HUES6 (cell line): ENCODE measurements at regions not wholly inside any gene's neighbourhood (a gene's known extent, or its start where the extent isn't known, plus 50 kb on each side); places are given as distances from the start of the nearest gene placed in this dataset.

Source experiments
- H3K27ac ChIP-seq: 2 replicates; pipeline ENCODE4 v1.7.0; 2013; ENCODE audit warnings: low read depth, mild to moderate bottlenecking, low read length, inconsistent platforms
- H3K27me3 ChIP-seq: 2 replicates; pipeline ENCODE4 v1.6.1; 2013; ENCODE audit warnings: low read length; ENCODE audit not compliant: control insufficient read depth, insufficient read depth
- H3K36me3 ChIP-seq: 2 replicates; pipeline ENCODE4 v1.6.1; 2013; ENCODE audit warnings: low read length; ENCODE audit not compliant: control insufficient read depth, insufficient read depth
- H3K4me1 ChIP-seq: 2 replicates; pipeline ENCODE4 v1.6.1; 2013; ENCODE audit warnings: low read length; ENCODE audit not compliant: control insufficient read depth, insufficient read depth
- H3K4me3 ChIP-seq: 2 replicates; pipeline ENCODE4 v1.5.1; 2013; ENCODE audit warnings: low read depth, low read length
- H3K9ac ChIP-seq: one replicate; pipeline ENCODE4 v1.6.1; 2013; ENCODE audit warnings: mild to moderate bottlenecking, low read length
- H3K9me3 ChIP-seq: 2 replicates; pipeline ENCODE4 v1.6.1; 2013; ENCODE audit warnings: low read depth, low read length; ENCODE audit not compliant: control insufficient read depth, insufficient read depth

DNA sequence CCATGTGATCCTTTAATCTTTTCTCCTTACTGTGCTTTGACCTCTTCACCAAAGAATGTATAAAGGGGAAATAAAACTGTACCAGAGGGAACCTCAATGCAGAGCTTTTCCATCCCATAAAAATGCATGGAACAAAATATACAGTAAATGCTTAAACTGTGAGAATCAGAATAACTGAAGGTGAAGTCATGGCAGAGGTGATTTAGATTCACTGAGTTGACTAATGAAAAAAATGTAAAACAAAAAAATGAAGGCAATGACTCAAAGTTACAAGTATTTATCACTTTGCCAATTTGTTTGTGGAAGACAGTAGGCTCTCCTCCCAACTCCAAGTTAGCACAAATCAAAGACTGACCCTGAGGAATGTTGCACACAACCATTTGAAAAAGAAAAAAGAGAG is 1331.6 kb upstream of the SORCS1 start:
- H3K9me3 ChIP-seq = no peaks in the 10 kb centered on the region; the same call in 1 of the 2 replicates
- H3K4me3 ChIP-seq = no peak overlapping the region

DNA sequence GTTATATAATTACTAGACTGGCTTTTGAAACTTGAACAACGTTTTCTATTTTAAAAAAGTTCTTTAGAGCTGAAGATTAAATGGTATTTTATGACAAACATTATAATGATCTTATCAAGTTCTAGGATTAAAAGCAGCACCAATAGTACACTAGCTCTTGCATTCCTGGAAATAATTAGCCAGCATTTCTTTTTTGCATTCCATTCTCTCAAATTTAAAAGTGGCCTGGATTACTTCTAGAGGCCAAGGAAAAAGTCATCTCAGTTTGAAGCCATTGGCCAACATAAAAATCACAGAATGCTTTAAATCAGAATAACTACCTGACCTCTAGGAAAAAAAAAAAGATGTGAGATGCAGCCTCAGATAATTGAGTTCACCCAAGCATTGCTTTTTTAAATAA is 1326.4 kb upstream of the SORCS1 start:
- no peak overlapping the region for H3K27ac ChIP-seq
- H3K36me3 ChIP-seq = no peaks in the 10 kb centered on the region
- no peaks in the 10 kb centered on the region for H3K4me1 ChIP-seq
- H3K9me3 ChIP-seq = no peaks in the 10 kb centered on the region
- H3K9ac ChIP-seq = no peak overlapping the region
- H3K4me3 ChIP-seq = no peak overlapping the region
- no peaks in the 10 kb centered on the region for H3K27me3 ChIP-seq

More for the DNA sequence above, 1331.6 kb upstream of the SORCS1 start:
- Histone ChIP-seq H3K27me3 (no peaks in the 10 kb centered on the region), H3K9ac (no peak overlapping the region), H3K4me1 (no peaks in the 10 kb centered on the region), H3K36me3 (no peaks in the 10 kb centered on the region), H3K27ac (no peak overlapping the region)

DNA sequence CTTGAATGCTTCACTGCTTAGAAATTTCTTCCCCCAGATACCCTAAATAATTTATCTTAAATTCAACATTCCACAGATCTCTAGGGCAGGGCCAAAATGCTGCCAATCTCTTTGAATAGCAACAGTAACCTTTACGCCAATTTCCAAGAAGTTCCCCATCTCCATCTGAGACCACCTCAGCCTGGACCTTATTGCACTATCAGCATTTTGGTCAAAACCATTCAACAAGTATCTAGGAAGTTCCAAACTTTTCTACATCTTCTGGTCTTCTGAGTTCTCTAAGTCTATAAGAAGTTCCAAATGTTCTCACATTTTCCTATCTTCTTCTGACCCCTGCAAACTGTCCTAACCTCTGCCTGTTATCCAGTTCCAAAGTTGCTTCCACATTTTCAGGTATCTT is 1306.9 kb upstream of the SORCS1 start:
- H3K27me3 ChIP-seq = peaks cover 24% of the 10 kb centered on the region
- no peaks in the 10 kb centered on the region for H3K36me3 ChIP-seq
- no peak overlapping the region for H3K9ac ChIP-seq
- H3K4me1 ChIP-seq = no peaks in the 10 kb centered on the region
- no peak overlapping the region for H3K27ac ChIP-seq
- no peak overlapping the region for H3K4me3 ChIP-seq
- H3K9me3 ChIP-seq = peaks cover 15% of the 10 kb centered on the region

DNA sequence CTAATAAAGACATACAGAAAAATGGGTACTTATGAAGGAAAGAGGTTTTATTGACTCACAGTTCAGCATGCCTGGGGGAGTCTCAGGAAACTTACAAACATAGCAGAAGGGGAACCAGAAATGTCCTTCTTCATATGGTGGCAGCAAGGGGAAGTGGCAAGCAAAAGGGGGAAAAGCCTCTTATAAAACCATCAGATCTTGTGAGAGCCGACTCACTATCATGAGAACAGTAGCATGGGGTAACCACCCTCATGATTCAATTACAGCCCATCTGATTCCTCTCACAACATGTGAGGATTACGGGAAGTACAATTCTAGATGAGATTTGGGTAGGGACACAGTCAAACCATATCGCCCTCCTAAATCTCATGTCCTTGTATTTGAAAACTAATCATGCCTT is 1305.4 kb upstream of the SORCS1 start:
- H3K36me3 ChIP-seq = no peaks in the 10 kb centered on the region

DNA sequence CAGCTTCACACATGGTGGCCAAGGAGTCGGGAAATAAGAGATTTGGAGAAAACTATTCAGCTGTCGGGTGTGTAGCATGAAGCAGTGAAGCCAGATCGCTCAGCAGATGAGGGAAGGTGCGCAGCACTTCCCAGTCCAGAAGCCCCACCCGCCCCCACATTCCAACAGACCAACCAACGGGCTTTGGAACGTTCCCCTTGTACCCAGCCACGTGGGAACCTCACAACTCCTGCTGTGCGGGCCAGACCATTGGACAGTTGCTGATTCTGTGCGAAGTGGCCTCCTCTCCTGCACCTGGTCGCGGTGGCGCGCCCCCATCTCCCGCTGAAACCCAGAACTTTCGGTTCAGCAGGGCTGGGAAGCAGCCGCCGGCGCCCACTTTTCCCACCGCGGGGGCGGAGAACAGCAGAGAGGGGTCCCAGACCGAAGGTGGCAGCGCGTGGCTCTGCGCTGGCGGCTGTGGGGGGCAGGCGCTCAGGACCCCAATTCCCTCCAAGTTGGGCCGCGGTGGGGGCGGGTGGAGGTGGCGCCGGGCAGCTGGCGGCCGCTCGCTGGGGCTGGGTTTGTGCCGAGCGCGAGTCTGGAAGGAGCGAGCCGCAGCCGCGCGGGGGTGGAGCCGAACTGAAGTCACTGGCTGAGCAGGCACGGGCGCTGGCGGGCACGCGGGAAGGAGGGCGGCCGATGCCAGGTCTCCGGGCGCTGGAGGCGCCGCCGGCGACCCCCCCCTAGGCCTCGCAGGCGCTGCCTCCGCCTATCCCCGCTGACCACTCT is 1301.5 kb upstream of the SORCS1 start:
- H3K27me3 ChIP-seq = peaks cover 49% of the 10 kb centered on the region
- H3K9ac ChIP-seq = peak overlapping the region; percentile 51
- H3K4me3 ChIP-seq = peak overlapping the region; percentile 76
- no peak overlapping the region for H3K27ac ChIP-seq
- H3K36me3 ChIP-seq = no peaks in the 10 kb centered on the region
- H3K9me3 ChIP-seq = peaks cover 9% of the 10 kb centered on the region
- H3K4me1 ChIP-seq = no peaks in the 10 kb centered on the region

More for the DNA sequence above, 1305.4 kb upstream of the SORCS1 start:
- Histone ChIP-seq H3K27ac (no peak overlapping the region), H3K4me1 (no peaks in the 10 kb centered on the region), H3K4me3 (no peak overlapping the region), H3K9ac (no peak overlapping the region), H3K9me3 (peaks cover 15% of the 10 kb centered on the region), H3K27me3 (peaks cover 35% of the 10 kb centered on the region)

DNA sequence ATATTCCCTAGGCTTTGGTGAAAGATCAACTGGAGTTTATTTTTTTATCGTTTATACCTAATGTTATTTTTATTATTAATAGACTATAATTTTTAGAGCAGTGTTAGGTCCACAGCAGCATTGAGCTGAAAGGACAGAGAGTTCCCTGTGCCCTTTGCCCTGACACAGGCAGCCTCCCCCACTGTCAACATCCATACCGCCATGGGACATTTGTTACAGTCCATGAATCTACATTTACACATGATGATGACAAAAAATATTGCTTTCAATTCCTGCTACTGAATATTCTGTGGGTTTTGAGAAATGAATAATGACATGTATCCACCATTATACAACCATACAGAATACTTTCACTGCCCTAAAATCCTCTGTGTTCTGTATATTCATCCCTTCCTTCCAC is 1297.5 kb upstream of the SORCS1 start:
- Histone ChIP-seq H3K9me3 (no peaks in the 10 kb centered on the region), H3K9ac (no peak overlapping the region), H3K4me1 (no peaks in the 10 kb centered on the region), H3K4me3 (no peak overlapping the region), H3K27ac (no peak overlapping the region), H3K36me3 (no peaks in the 10 kb centered on the region), H3K27me3 (peaks cover 35% of the 10 kb centered on the region)

DNA sequence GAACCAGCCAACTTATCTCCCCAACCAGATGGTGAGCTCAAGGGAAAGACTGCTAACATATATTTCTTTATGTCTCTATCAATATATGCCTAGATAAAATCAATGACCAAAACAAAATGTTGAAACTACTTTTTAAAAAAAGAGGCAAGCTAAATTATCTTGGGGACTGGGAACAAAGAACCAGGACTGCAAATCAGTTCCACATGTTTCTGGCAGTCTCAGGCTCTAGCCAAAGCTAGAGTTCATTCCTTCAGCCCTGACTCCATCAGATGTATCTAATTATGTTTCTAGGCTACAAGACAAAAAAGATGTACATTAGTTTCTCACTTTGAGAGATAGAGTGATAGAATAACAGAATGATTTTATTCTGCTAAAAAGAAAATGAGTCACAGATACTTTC is 1290.3 kb upstream of the SORCS1 start:
- no peak overlapping the region for H3K4me3 ChIP-seq
- no peak overlapping the region for H3K27ac ChIP-seq
- no peak overlapping the region for H3K9ac ChIP-seq

DNA sequence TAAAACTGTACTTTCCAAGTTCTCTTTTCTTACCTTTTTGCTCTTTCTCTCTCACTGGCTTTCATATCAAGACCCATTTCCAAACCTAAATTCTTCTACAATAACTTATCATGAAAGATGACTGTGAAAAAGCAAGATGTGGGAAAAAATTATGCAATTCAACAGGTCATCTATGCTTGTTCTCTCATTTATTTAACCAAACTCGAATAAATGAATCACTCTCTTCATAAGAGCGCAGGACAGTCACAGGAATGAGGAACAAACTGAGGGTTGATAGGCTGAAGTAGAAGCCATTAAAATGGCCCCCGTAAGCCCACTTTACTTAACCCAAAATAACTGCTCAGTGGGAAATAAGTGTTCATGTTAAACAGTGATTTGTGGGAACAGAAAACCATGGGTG is 1289.7 kb upstream of the SORCS1 start:
- no peak overlapping the region for H3K4me3 ChIP-seq
- no peak overlapping the region for H3K9ac ChIP-seq
- no peaks in the 10 kb centered on the region for H3K4me1 ChIP-seq
- H3K9me3 ChIP-seq = no peaks in the 10 kb centered on the region
- H3K36me3 ChIP-seq = no peaks in the 10 kb centered on the region
- H3K27me3 ChIP-seq = no peaks in the 10 kb centered on the region
- H3K27ac ChIP-seq = no peak overlapping the region

More for the DNA sequence above, 1290.3 kb upstream of the SORCS1 start:
- H3K36me3 ChIP-seq = no peaks in the 10 kb centered on the region
- H3K9me3 ChIP-seq = no peaks in the 10 kb centered on the region
- no peaks in the 10 kb centered on the region for H3K4me1 ChIP-seq
- H3K27me3 ChIP-seq = no peaks in the 10 kb centered on the region

DNA sequence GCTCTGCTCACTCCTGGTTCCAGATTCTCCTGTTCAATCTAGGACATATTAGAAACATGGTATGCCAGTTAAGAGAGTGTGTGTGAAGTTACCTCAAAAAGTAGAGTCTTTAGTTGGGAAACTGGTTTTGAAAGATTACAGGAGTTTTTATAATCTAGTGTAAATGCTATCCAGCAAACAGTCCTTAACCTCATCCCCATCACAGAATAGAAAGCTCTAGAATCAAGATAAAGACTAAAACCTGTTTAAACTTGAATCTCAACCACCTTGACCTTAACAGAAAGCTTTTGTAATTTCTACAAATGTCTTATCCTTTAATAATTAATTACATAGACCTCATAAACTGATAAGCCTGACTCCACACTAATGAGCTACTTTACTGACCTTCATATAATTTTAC is 1288.7 kb upstream of the SORCS1 start:
- Histone ChIP-seq H3K9me3 (no peaks in the 10 kb centered on the region), H3K9ac (no peak overlapping the region), H3K36me3 (no peaks in the 10 kb centered on the region), H3K27me3 (no peaks in the 10 kb centered on the region), H3K27ac (no peak overlapping the region), H3K4me1 (no peaks in the 10 kb centered on the region), H3K4me3 (no peak overlapping the region)

DNA sequence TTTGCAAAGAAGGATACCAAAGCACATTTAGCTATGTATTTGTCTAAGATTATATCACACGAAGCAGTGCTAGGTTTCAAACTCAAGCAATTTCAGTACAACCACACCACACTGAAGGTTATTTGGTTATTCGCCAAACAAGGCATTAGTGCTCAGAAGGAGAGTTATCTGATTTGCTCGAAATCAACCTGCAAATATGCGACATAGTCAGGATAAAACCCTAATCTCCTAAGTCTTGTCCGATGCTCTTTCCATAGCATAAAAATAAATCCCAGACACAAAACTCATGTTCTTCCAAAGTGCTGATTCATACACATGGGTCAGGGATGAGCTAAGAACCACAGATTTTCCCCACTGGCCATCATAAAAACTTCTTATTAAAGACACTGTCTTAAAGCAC is 1288.0 kb upstream of the SORCS1 start:
- Histone ChIP-seq H3K4me3 (no peak overlapping the region), H3K27me3 (no peaks in the 10 kb centered on the region)

DNA sequence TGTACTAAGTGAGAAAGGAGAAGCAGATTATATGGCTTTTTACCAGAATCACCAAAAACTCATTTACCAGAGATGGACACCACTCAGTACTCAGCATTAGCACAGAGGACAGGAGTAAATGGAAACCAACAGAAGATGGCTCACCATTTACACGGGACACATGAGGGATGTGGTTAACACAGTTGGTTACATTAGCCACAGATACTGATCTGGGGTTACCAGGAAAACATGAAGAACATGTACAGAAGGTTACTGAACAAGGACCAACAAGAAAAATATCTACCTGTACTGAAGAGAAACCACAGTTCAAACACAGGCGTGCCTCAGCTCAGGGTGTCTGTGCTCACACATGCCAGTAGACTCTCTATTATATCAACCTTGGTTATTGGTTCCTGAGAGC is 1285.8 kb upstream of the SORCS1 start:
- Histone ChIP-seq H3K9me3 (no peaks in the 10 kb centered on the region), H3K4me3 (no peak overlapping the region), H3K27me3 (no peaks in the 10 kb centered on the region), H3K27ac (no peak overlapping the region), H3K4me1 (no peaks in the 10 kb centered on the region), H3K36me3 (no peaks in the 10 kb centered on the region), H3K9ac (no peak overlapping the region)

More for the DNA sequence above, 1288.0 kb upstream of the SORCS1 start:
- H3K27ac ChIP-seq = no peak overlapping the region
- no peaks in the 10 kb centered on the region for H3K36me3 ChIP-seq
- no peak overlapping the region for H3K9ac ChIP-seq
- H3K4me1 ChIP-seq = no peaks in the 10 kb centered on the region
- no peaks in the 10 kb centered on the region for H3K9me3 ChIP-seq
